ENCODE measurements at regions not wholly inside any gene's neighbourhood (a gene's known extent, or its start where the extent isn't known, plus 50 kb on each side); places are given as distances from the start of the nearest gene placed in this dataset.

GRCh38 chr12:47007048-47007447 lies 72.4 kb upstream of the PCED1B start:
- CTCF ChIA-PET, result no interaction called here
- Mint-ChIP-seq H3K9me3 (ENCODE audit: unreplicated experiment) (peaks cover 9% of the 10 kb centered on the region), H3K4me1 (ENCODE audit: low read depth, unreplicated experiment) (no peaks in the 10 kb centered on the region)

GRCh38 chr12:47012552-47012951 lies 66.9 kb upstream of the PCED1B start:
- no TSS peak for BruUV-seq (replicated peaks)
- H3K27me3 ChIP-seq (replicated peaks; ENCODE audit: control insufficient read depth, insufficient read depth, low read length), result no peaks in the 10 kb centered on the region
- ChIA-PET POLR2A (no interaction called here), CTCF (no interaction called here)
- no peaks in the 10 kb centered on the region for H3K36me3 ChIP-seq (ENCODE audit: control insufficient read depth, insufficient read depth, low read length)
- no peak for DNase-seq
- peaks cover 3% of the 10 kb centered on the region for H3K4me1 ChIP-seq
- intact Hi-C loops (cut with micrococcal nuclease; ENCODE audit: unreplicated experiment), result no loop called here
- no peak for TF ChIP-seq CTCF (IDR thresholded peaks at IDR 0.05; ENCODE audit: insufficient read depth in 1 of 2, low read depth in 1 of 2, low read length in 1 of 2, severe bottlenecking in 1 of 2, unreplicated experiment in 1 of 2)
- no peaks in the 10 kb centered on the region for H3K9me3 ChIP-seq
- Mint-ChIP-seq H3K4me3 (ENCODE audit: unreplicated experiment) (no peak overlapping the region), H3K27ac (ENCODE audit: unreplicated experiment) (no peak overlapping the region), H3K4me1 (ENCODE audit: low read depth, unreplicated experiment) (peaks cover 8% of the 10 kb centered on the region), H3K9me3 (ENCODE audit: unreplicated experiment) (peaks cover 9% of the 10 kb centered on the region), H3K36me3 (ENCODE audit: insufficient read depth, unreplicated experiment) (no peaks in the 10 kb centered on the region), H3K27me3 (ENCODE audit: insufficient read depth, unreplicated experiment) (peaks cover 3% of the 10 kb centered on the region)
- H3K4me3 ChIP-seq (ENCODE audit: low read depth, low read length), result no peak overlapping the region

More at GRCh38 chr12:47007048-47007447, 72.4 kb upstream of the PCED1B start:
- Histone ChIP-seq H3K36me3 (ENCODE audit: control insufficient read depth, insufficient read depth, low read length) (no peaks in the 10 kb centered on the region), H3K9me3 (no peaks in the 10 kb centered on the region), H3K27me3 (replicated peaks; ENCODE audit: control insufficient read depth, insufficient read depth, low read length) (no peaks in the 10 kb centered on the region), H3K4me1 (no peaks in the 10 kb centered on the region), H3K4me3 (ENCODE audit: low read depth, low read length) (no peak overlapping the region)
- no peak for DNase-seq
- H3K36me3 Mint-ChIP-seq (ENCODE audit: insufficient read depth, unreplicated experiment), result no peaks in the 10 kb centered on the region
- no peak for TF ChIP-seq CTCF (IDR thresholded peaks at IDR 0.05; ENCODE audit: insufficient read depth in 1 of 2, low read depth in 1 of 2, low read length in 1 of 2, severe bottlenecking in 1 of 2, unreplicated experiment in 1 of 2)
- POLR2A ChIA-PET, result no interaction called here
- intact Hi-C loops (cut with micrococcal nuclease; ENCODE audit: unreplicated experiment), result no loop called here
- no peak overlapping the region for H3K27ac Mint-ChIP-seq (ENCODE audit: unreplicated experiment)
- no peak overlapping the region for H3K4me3 Mint-ChIP-seq (ENCODE audit: unreplicated experiment)
- no TSS peak for BruUV-seq (replicated peaks)
- H3K27me3 Mint-ChIP-seq (ENCODE audit: insufficient read depth, unreplicated experiment), result peaks cover 3% of the 10 kb centered on the region

- POLR2A ChIA-PET, result no interaction called here
- no peaks in the 10 kb centered on the region for H3K9me3 ChIP-seq
- BruUV-seq (replicated peaks), result no TSS peak
- H3K4me1 ChIP-seq, result peaks cover 13% of the 10 kb centered on the region
- no peaks in the 10 kb centered on the region for H3K27me3 ChIP-seq (replicated peaks; ENCODE audit: control insufficient read depth, insufficient read depth, low read length)
- Mint-ChIP-seq H3K36me3 (ENCODE audit: insufficient read depth, unreplicated experiment) (no peaks in the 10 kb centered on the region), H3K27me3 (ENCODE audit: insufficient read depth, unreplicated experiment) (no peaks in the 10 kb centered on the region), H3K27ac (ENCODE audit: unreplicated experiment) (no peak overlapping the region), H3K9me3 (ENCODE audit: unreplicated experiment) (no peaks in the 10 kb centered on the region), H3K4me1 (ENCODE audit: low read depth, unreplicated experiment) (peaks cover 15% of the 10 kb centered on the region), H3K4me3 (ENCODE audit: unreplicated experiment) (no peak overlapping the region)
- intact Hi-C loops (cut with micrococcal nuclease; ENCODE audit: unreplicated experiment), result no loop called here
- H3K36me3 ChIP-seq (ENCODE audit: control insufficient read depth, insufficient read depth, low read length), result no peaks in the 10 kb centered on the region
- no peak overlapping the region for H3K4me3 ChIP-seq (ENCODE audit: low read depth, low read length)
- CTCF ChIA-PET, result no interaction called here
- DNase-seq, result no peak
- no peak for TF ChIP-seq CTCF (IDR thresholded peaks at IDR 0.05; ENCODE audit: insufficient read depth in 1 of 2, low read depth in 1 of 2, low read length in 1 of 2, severe bottlenecking in 1 of 2, unreplicated experiment in 1 of 2)
Observed at GRCh38 chr12:47014474-47014873, 64.9 kb upstream of the PCED1B start.

Measured in Caco-2 (cell line).